ENCODE measurements at regions not wholly inside any gene's neighbourhood (a gene's known extent, or its start where the extent isn't known, plus 50 kb on each side); places are given as distances from the start of the nearest gene placed in this dataset.
"Not testable (repeated sequence)": the region's sequence is repeated elsewhere in the genome, so short reads cannot be mapped to it uniquely, and the experiment has no call there.

- no peak for DNase-seq (ENCODE audit: low spot score)
Measured at GRCh38 chr4:188949596-188949995, 810.4 kb downstream of the TRIML1 start.

- no peak for DNase-seq (ENCODE audit: low spot score)
Measured at GRCh38 chr4:188955066-188955465, 815.8 kb downstream of the TRIML1 start.

GRCh38 chr4:188956566-188956965 is 817.3 kb downstream of the TRIML1 start:
- no peak for DNase-seq (ENCODE audit: low spot score)

- DNase-seq (ENCODE audit: low spot score): no peak
Measured at GRCh38 chr4:188958346-188958745, 819.1 kb downstream of the TRIML1 start.

GRCh38 chr4:188959424-188959823 is 820.2 kb downstream of the TRIML1 start:
- no peak for DNase-seq (ENCODE audit: low spot score)

- no peak for DNase-seq (ENCODE audit: low spot score)
Measured at GRCh38 chr4:188960411-188961093, 821.3 kb downstream of the TRIML1 start.

- peak; percentile 23 for DNase-seq (ENCODE audit: low spot score)
Measured at GRCh38 chr4:188971125-188971524, 831.9 kb downstream of the TRIML1 start.

GRCh38 chr4:188975271-188975670 is 836.0 kb downstream of the TRIML1 start:
- no peak for DNase-seq (ENCODE audit: low spot score)

- peak; percentile 12 for DNase-seq (ENCODE audit: low spot score)
Measured at GRCh38 chr4:188976644-188977115, 837.4 kb downstream of the TRIML1 start.

- not testable (repeated sequence) for DNase-seq (ENCODE audit: low spot score)
Measured at GRCh38 chr4:188977232-188977631, 838.0 kb downstream of the TRIML1 start.

GRCh38 chr4:188984518-188984917 is 845.3 kb downstream of the TRIML1 start:
- no peak for DNase-seq (ENCODE audit: low spot score)

GRCh38 chr4:188986271-188986689 is 847.0 kb downstream of the TRIML1 start:
- no peak for DNase-seq (ENCODE audit: low spot score)

- no peak for DNase-seq (ENCODE audit: low spot score)
Measured at GRCh38 chr4:188987011-188987410, 847.8 kb downstream of the TRIML1 start.

GRCh38 chr4:188988131-188988530 is 848.9 kb downstream of the TRIML1 start:
- DNase-seq (ENCODE audit: low spot score): no peak

GRCh38 chr4:188989371-188989770 is 850.1 kb downstream of the TRIML1 start:
- DNase-seq (ENCODE audit: low spot score): no peak

- no peak for DNase-seq (ENCODE audit: low spot score)
Measured at GRCh38 chr4:188992706-188993105, 853.5 kb downstream of the TRIML1 start.

- no peak for DNase-seq (ENCODE audit: low spot score)
Measured at GRCh38 chr4:188993871-188994270, 854.6 kb downstream of the TRIML1 start.

GRCh38 chr4:189001283-189001970 is 862.2 kb downstream of the TRIML1 start:
- DNase-seq (ENCODE audit: low spot score): no peak

GRCh38 chr4:189001971-189002450 is 862.8 kb downstream of the TRIML1 start:
- DNase-seq (ENCODE audit: low spot score): no peak

- DNase-seq (ENCODE audit: low spot score): no peak
Measured at GRCh38 chr4:189002475-189002874, 863.2 kb downstream of the TRIML1 start.

GRCh38 chr4:189010452-189011217 is 871.4 kb downstream of the TRIML1 start:
- not testable (repeated sequence) for DNase-seq (ENCODE audit: low spot score)

- DNase-seq (ENCODE audit: low spot score): no peak
Measured at GRCh38 chr4:189021831-189022230, 882.6 kb downstream of the TRIML1 start.

Measured in Ammon's horn (tissue), 1 donor.